HG03045 (cell line): ENCODE measurements at regions not wholly inside any gene's neighbourhood (a gene's known extent, or its start where the extent isn't known, plus 50 kb on each side); places are given as distances from the start of the nearest gene placed in this dataset.
"Not testable (repeated sequence)": the region's sequence is repeated elsewhere in the genome, so short reads cannot be mapped to it uniquely, and the experiment has no call there.

ENCODE experiments used
- ATAC-seq: cut with Tn5 transposase; IDR thresholded peaks from one replicate; pipeline ENCODE4 v1.9.1; 2021; ENCODE audit warnings: mild to moderate bottlenecking, moderate library complexity; ENCODE audit not compliant: unreplicated experiment

GRCh38 chr18:30839056-30839561 is 203.4 kb downstream of the DSC3 start:
- ATAC-seq, result not testable (repeated sequence)

GRCh38 chr18:30828700-30829099 is 213.8 kb downstream of the DSC3 start:
- ATAC-seq, result no peak

GRCh38 chr18:30819619-30820018 is 222.9 kb downstream of the DSC3 start:
- ATAC-seq, result no peak

- ATAC-seq, result no peak
Observed at GRCh38 chr18:30814446-30814845, 228.1 kb downstream of the DSC3 start.

GRCh38 chr18:30811580-30811979 is 231.0 kb downstream of the DSC3 start:
- ATAC-seq, result no peak

GRCh38 chr18:30810580-30810979 is 232.0 kb downstream of the DSC3 start:
- ATAC-seq, result no peak

GRCh38 chr18:30806823-30807222 is 235.7 kb downstream of the DSC3 start:
- ATAC-seq, result no peak

GRCh38 chr18:30800800-30801199 is 241.7 kb downstream of the DSC3 start:
- no peak for ATAC-seq

- ATAC-seq, result no peak
Observed at GRCh38 chr18:30792051-30792450, 250.5 kb downstream of the DSC3 start.

GRCh38 chr18:30788411-30788991 is 254.0 kb downstream of the DSC3 start:
- ATAC-seq, result not testable (repeated sequence)

GRCh38 chr18:30787410-30787809 is 255.1 kb downstream of the DSC3 start:
- ATAC-seq, result no peak

- no peak for ATAC-seq
Observed at GRCh38 chr18:30781601-30782000, 260.9 kb downstream of the DSC3 start.

GRCh38 chr18:30775629-30776028 is 266.9 kb downstream of the DSC3 start:
- ATAC-seq, result no peak

- not testable (repeated sequence) for ATAC-seq
Observed at GRCh38 chr18:30772170-30772569, 270.4 kb downstream of the DSC3 start.

GRCh38 chr18:30766053-30766452 is 276.5 kb downstream of the DSC3 start:
- no peak for ATAC-seq

- ATAC-seq, result no peak
Observed at GRCh38 chr18:30765247-30765646, 277.3 kb downstream of the DSC3 start.

- ATAC-seq, result no peak
Observed at GRCh38 chr18:30763902-30764350, 278.6 kb downstream of the DSC3 start.

- ATAC-seq, result no peak
Observed at GRCh38 chr18:30754846-30755245, 287.7 kb downstream of the DSC3 start.

- no peak for ATAC-seq
Observed at GRCh38 chr18:30748541-30748940, 294.0 kb downstream of the DSC3 start.

- no peak for ATAC-seq
Observed at GRCh38 chr18:30746224-30746623, 296.3 kb downstream of the DSC3 start.

GRCh38 chr18:30743033-30743432 is 299.5 kb downstream of the DSC3 start:
- no peak for ATAC-seq

- ATAC-seq, result no peak
Observed at GRCh38 chr18:30730915-30731314, 311.6 kb downstream of the DSC3 start.

GRCh38 chr18:30727849-30728248 is 314.7 kb downstream of the DSC3 start:
- no peak for ATAC-seq
